ENCODE measurements at regions not wholly inside any gene's neighbourhood (a gene's known extent, or its start where the extent isn't known, plus 50 kb on each side); places are given as distances from the start of the nearest gene placed in this dataset.

DNA sequence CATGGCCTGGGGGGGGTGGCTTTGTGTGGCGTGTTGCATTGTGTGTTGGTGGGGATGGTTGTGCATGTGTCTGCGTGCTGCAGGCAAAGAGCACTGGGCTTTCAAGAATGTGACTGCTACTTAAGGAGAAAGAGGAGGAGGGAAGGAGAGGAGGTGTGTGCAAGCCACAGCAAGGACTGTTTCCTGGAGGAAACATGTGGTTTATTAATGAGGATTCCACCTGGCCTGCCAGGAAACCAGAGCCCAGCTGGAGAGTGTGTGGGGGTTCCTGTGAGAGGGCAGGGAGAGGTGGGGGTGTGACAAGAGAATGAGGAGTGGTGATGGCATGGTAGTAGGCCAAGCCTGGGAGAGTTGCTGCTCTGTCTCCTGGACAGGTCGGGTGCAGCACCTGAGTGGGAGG, 258.1 kb upstream of the ROPN1 start:
- Mint-ChIP-seq H3K27ac (no peak overlapping the region), H3K4me3 (no peak overlapping the region), H3K9me3 (no peaks in the 10 kb centered on the region), H3K4me1 (no peaks in the 10 kb centered on the region), H3K36me3 (no peaks in the 10 kb centered on the region)
- no peak for DNase-seq (ENCODE audit: low spot score in 2 of 2)
- ATAC-seq = peak; percentile 42

- ATAC-seq (no peak), DNase-seq (ENCODE audit: low spot score in 2 of 2) (no peak)
- H3K4me1 Mint-ChIP-seq = no peaks in the 10 kb centered on the region
- H3K4me3 Mint-ChIP-seq = no peak overlapping the region
- H3K27ac Mint-ChIP-seq = no peak overlapping the region
- no peaks in the 10 kb centered on the region for H3K36me3 Mint-ChIP-seq
- no peaks in the 10 kb centered on the region for H3K9me3 Mint-ChIP-seq
These were observed 264.2 kb upstream of the ROPN1 start for GRCh38 chr3:124256156-124256555.

GRCh38 chr3:124256599-124256998, 264.7 kb upstream of the ROPN1 start:
- H3K9me3 Mint-ChIP-seq = no peaks in the 10 kb centered on the region
- H3K4me3 Mint-ChIP-seq = no peak overlapping the region
- DNase-seq (ENCODE audit: low spot score in 2 of 2) (no peak), ATAC-seq (no peak)
- no peaks in the 10 kb centered on the region for H3K36me3 Mint-ChIP-seq
- H3K4me1 Mint-ChIP-seq = no peaks in the 10 kb centered on the region
- H3K27ac Mint-ChIP-seq = no peak overlapping the region

DNA sequence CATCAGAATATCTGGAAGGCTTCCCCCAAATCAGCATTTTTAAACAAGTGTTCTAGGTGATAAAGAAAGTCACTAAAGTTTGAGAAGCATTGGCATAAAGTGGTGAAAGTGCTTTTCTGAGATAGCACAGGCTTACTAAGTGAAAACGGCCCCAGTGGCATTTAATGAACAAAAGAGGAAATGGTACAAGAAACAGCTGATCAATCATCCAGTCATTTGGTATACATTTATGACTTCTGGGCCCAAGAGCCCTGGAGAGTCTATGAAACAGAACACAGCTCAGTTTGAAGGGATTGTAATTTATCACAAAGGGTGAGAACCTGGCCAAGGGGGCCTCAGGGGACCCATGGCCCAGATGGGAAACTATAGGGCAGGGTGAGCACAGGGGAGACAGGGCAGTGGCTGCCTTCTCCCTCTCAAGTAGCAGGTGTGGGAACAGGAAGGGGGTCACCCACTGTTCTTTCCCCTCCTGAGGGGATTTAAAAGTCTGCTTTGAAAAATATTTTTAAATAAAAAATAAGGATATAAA, 265.5 kb upstream of the ROPN1 start:
- Mint-ChIP-seq H3K4me3 (no peak overlapping the region), H3K27ac (no peak overlapping the region), H3K36me3 (no peaks in the 10 kb centered on the region), H3K4me1 (no peaks in the 10 kb centered on the region), H3K9me3 (no peaks in the 10 kb centered on the region)
- no peak for ATAC-seq
- DNase-seq (ENCODE audit: low spot score in 2 of 2) = no peak

DNA sequence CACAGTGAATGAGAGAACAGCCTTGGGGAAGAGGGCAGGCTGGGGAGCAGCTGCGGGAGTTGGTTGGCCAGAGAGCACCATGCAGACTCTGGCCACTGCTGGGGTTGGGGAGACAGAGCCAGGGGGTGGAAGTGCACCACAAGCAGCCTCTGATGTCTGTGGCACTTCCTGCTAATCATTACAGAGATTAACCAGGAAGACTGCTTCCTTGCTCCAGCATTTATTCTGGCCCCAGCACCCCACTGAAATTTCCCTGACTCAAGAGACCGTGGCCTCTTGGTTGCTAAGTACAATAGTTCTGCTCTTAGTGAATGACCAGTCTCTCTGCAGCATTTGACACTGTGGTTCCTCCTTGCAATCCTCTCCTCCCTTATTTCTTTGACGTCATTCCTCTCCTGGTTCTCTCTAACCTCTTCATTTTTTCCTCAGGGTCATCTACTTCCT, 266.2 kb upstream of the ROPN1 start:
- H3K9me3 Mint-ChIP-seq = no peaks in the 10 kb centered on the region
- no peak overlapping the region for H3K4me3 Mint-ChIP-seq
- H3K36me3 Mint-ChIP-seq = no peaks in the 10 kb centered on the region
- DNase-seq (ENCODE audit: low spot score in 2 of 2) = no peak
- ATAC-seq = no peak
- no peak overlapping the region for H3K27ac Mint-ChIP-seq
- H3K4me1 Mint-ChIP-seq = no peaks in the 10 kb centered on the region

DNA sequence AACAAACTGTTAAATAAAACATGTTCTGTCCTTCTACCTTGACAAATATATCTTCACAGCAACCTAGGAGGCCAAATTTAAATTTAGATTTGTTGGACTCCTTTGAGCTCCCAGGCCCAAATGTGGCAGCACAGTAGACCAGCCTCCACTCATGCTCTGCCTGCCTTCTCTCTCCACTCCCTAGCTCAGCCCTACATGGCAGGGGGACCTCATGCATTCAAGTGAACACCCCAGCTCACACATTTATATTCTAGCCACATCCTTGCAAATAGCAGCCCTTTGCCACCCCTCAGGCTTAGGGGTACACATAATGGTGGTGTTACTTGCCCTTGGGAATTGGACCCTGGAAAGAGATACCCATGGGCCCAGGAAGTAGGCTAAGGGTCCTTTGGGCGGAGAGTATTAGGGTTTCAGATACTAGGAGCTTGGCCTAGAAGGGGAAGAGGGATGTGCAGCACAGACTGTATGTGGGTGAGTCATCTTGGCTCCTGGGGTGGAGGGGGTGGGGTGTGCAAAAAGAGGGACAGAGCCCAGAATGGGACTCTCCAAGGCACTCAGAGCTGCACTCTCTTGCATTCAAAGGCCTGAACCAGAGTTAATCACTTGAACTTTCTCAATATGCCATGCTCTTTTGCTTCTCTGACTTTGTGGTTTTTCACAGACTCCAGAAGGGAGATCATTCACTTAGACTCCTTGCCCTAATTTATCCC, 268.4 kb upstream of the ROPN1 start:
- no peak overlapping the region for H3K4me3 Mint-ChIP-seq
- no peaks in the 10 kb centered on the region for H3K9me3 Mint-ChIP-seq
- DNase-seq (ENCODE audit: low spot score in 2 of 2) (no peak), ATAC-seq (no peak)
- no peak overlapping the region for H3K27ac Mint-ChIP-seq
- H3K36me3 Mint-ChIP-seq = no peaks in the 10 kb centered on the region
- H3K4me1 Mint-ChIP-seq = no peaks in the 10 kb centered on the region

- no peak overlapping the region for H3K4me3 Mint-ChIP-seq
- H3K27ac Mint-ChIP-seq = no peak overlapping the region
- DNase-seq (ENCODE audit: low spot score in 2 of 2) = no peak
- H3K36me3 Mint-ChIP-seq = no peaks in the 10 kb centered on the region
- no peaks in the 10 kb centered on the region for H3K9me3 Mint-ChIP-seq
- no peak for ATAC-seq
- no peaks in the 10 kb centered on the region for H3K4me1 Mint-ChIP-seq
These were observed 269.4 kb upstream of the ROPN1 start for GRCh38 chr3:124261306-124261705.

GRCh38 chr3:124263168-124263567, 271.2 kb upstream of the ROPN1 start:
- Mint-ChIP-seq H3K4me1 (no peaks in the 10 kb centered on the region), H3K27ac (no peak overlapping the region), H3K4me3 (no peak overlapping the region), H3K36me3 (no peaks in the 10 kb centered on the region), H3K9me3 (no peaks in the 10 kb centered on the region)
- DNase-seq (ENCODE audit: low spot score in 2 of 2) (no peak), ATAC-seq (no peak)

- Mint-ChIP-seq H3K4me1 (no peaks in the 10 kb centered on the region), H3K27ac (no peak overlapping the region), H3K9me3 (no peaks in the 10 kb centered on the region), H3K4me3 (no peak overlapping the region), H3K36me3 (no peaks in the 10 kb centered on the region)
- DNase-seq (ENCODE audit: low spot score in 2 of 2) (no peak), ATAC-seq (no peak)
These were observed 272.4 kb upstream of the ROPN1 start for GRCh38 chr3:124264346-124264745.

DNA sequence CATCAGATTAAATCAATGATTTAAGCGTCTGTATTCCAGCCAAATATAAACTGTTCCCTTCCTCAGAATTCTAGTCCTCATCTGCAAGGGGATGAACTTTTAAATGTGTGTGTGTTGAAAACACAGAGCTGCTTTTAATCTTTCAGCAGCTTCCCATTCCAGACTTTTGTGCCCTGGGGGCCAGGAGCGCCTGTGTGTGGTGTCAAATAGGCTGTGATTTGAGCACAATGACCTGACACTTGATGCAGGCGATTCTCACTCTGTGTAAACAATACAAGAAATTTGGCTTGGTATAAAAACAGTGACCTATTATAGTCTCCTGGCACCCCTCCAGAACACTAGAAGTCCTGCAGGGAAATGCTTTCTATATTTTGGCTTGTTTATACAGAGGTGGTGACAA, 274.6 kb upstream of the ROPN1 start:
- Mint-ChIP-seq H3K36me3 (no peaks in the 10 kb centered on the region), H3K4me3 (no peak overlapping the region), H3K9me3 (no peaks in the 10 kb centered on the region), H3K4me1 (no peaks in the 10 kb centered on the region), H3K27ac (no peak overlapping the region)
- no peak for ATAC-seq
- DNase-seq (ENCODE audit: low spot score in 2 of 2) = no peak

DNA sequence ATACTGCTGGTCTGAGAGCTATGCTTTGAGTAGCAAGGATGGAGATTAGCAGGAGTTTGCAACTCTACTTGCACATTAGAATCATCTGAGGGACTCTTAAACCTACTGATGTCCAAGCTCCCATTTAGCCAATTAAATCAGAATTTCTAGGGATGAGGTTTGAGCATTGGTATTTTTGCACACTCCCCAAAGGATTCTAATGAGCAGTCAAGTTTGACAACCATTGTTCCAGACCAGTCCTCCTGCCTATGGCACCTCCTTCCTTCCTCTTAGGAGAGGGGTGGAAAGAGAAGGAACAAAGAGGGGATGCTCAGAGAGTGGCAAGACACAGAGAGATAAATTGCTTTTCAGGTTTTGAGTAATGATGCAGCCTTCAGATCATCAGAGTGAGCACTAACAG, 275.5 kb upstream of the ROPN1 start:
- DNase-seq (ENCODE audit: low spot score in 2 of 2) (no peak), ATAC-seq (no peak)
- no peak overlapping the region for H3K27ac Mint-ChIP-seq

DNA sequence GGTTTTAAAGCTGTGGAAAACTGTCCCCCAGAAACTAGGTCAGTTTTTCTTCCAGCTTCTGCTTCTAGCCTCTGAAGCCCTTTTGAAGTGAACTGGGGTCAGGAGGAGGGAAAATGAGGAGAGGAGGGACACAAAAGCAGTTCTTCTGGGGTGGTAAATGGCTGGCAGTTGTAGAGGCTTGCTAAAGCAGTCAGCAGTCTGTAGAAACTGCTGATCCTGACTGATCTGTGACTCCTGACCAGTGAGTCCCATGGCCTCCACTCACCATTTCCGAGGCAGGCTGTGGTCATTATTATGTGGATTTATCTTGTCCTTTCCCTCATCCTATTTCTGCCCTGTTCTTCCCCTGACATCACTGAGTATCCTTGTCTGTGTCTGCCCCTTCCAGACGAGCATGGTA, 276.4 kb upstream of the ROPN1 start:
- no peak overlapping the region for H3K4me3 Mint-ChIP-seq
- no peaks in the 10 kb centered on the region for H3K9me3 Mint-ChIP-seq
- ATAC-seq = no peak
- no peak for DNase-seq (ENCODE audit: low spot score in 2 of 2)
- no peaks in the 10 kb centered on the region for H3K36me3 Mint-ChIP-seq
- no peak overlapping the region for H3K27ac Mint-ChIP-seq
- no peaks in the 10 kb centered on the region for H3K4me1 Mint-ChIP-seq

More for the DNA sequence above, 275.5 kb upstream of the ROPN1 start:
- Mint-ChIP-seq H3K9me3 (no peaks in the 10 kb centered on the region), H3K36me3 (no peaks in the 10 kb centered on the region), H3K4me3 (no peak overlapping the region), H3K4me1 (no peaks in the 10 kb centered on the region)

DNA sequence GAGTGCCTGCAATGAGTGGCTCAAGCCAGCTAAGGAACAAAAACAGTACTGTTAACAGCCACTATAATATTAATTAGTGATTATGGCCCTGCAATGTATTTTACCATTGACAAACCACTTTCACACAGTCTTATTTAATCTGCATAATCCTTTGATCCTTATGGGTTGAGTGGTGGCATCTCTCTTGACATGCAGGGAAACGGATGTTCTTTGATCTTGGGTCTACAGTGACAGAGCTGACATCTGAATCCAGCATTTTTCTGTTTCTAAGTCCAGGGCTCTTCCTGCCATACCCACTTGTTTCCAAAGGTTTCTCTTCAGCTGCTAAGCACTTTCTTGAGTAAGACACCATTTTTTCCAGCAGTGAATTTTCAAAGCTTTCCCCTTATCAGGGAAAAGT, 277.7 kb upstream of the ROPN1 start:
- ATAC-seq = no peak
- Mint-ChIP-seq H3K4me3 (no peak overlapping the region), H3K4me1 (no peaks in the 10 kb centered on the region), H3K27ac (no peak overlapping the region), H3K36me3 (no peaks in the 10 kb centered on the region), H3K9me3 (no peaks in the 10 kb centered on the region)
- no peak for DNase-seq (ENCODE audit: low spot score in 2 of 2)

DNA sequence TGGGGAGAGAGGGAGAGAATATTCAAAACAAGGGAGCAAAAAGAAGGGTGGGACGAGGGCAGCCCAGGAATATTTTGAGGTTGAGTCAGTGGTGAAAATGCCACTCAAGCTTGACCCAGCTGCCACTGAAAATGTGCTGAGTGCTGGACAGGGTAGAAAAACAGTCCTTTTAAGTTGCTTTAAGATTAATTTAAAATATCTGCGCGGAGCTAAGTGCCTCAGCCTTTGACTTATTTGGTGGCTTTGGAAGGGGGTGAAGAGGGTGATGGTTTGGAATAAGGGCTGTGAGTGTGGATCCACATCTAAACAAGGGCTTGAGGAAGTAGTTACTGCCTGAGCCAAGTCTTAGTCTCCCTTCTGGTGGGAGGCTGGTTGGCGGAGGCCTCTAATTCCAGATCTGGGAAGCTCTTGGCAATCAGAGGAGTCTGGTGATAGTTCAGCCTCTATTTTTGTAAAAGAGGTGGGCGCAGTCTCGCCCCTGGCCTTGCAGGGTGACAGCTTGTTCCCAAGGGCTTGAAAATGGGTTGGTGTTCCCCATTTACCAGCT, 280.8 kb upstream of the ROPN1 start:
- DNase-seq (ENCODE audit: low spot score in 2 of 2) (no peak), ATAC-seq (no peak)
- Mint-ChIP-seq H3K9me3 (no peaks in the 10 kb centered on the region), H3K4me1 (no peaks in the 10 kb centered on the region), H3K4me3 (no peak overlapping the region), H3K27ac (no peak overlapping the region), H3K36me3 (no peaks in the 10 kb centered on the region)

GRCh38 chr3:124273651-124274050, 281.7 kb upstream of the ROPN1 start:
- H3K9me3 Mint-ChIP-seq = no peaks in the 10 kb centered on the region
- DNase-seq (ENCODE audit: low spot score in 2 of 2) = no peak
- no peak for ATAC-seq
- no peaks in the 10 kb centered on the region for H3K36me3 Mint-ChIP-seq
- no peaks in the 10 kb centered on the region for H3K4me1 Mint-ChIP-seq
- no peak overlapping the region for H3K27ac Mint-ChIP-seq
- H3K4me3 Mint-ChIP-seq = no peak overlapping the region

DNA sequence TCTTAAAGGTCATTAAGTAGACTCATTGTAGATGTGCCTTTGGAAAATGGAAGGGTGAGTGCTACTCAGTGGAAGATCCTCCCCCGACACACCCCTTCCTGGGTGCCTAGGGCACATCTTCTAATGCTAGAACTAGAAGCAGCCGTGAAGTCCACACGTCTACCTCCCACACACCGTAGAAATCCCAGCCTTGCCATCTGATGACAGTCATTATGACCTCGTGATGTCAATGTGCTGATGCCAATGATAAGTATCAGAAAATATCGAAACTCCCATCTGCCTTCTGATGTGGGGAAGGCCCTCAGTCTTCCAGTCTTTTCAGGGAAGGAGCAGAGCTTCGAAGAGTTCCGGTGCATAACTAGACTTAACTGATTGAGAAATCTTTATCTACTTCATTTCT, 282.1 kb upstream of the ROPN1 start:
- Mint-ChIP-seq H3K36me3 (no peaks in the 10 kb centered on the region), H3K4me1 (no peaks in the 10 kb centered on the region), H3K9me3 (no peaks in the 10 kb centered on the region), H3K27ac (no peak overlapping the region), H3K4me3 (no peak overlapping the region)
- ATAC-seq (no peak), DNase-seq (ENCODE audit: low spot score in 2 of 2) (no peak)

Data from stimulated activated effector memory CD8-positive, alpha-beta T cell treated with anti-CD3 and anti-CD28 coated beads, Interleukin-12 subunit alpha, Interleukin-12 subunit beta, amount 100 ng/mL, for 72 hours (primary cell).